Endothelial cell of umbilical vein (primary cell): ENCODE measurements at regions not wholly inside any gene's neighbourhood (a gene's known extent, or its start where the extent isn't known, plus 50 kb on each side); places are given as distances from the start of the nearest gene placed in this dataset.

Experiments
- BruUV-seq: library from RNA; stranded (reverse); fragments of 400-500 nt; replicated peaks from 2 replicates; lab custom pipeline; 2021; lab: Mats Ljungman, UMichigan
- CTCF ChIA-PET: fragments of 300-600, 350-600 bp; sonication (Branson Sonifier 250); formaldehyde crosslinking; loops from one replicate; lab custom pipeline; 2021; ENCODE audit warnings: antibody characterized with exemption, inconsistent platforms; lab: Charles Lee
- POLR2A ChIA-PET: fragments of 300-600, 350-600 bp; sonication (Branson Sonifier 250); formaldehyde crosslinking; loops from one replicate; lab custom pipeline; 2021; ENCODE audit warnings: antibody characterized with exemption, inconsistent platforms; lab: Charles Lee
- DNase-seq: peaks from one replicate; pipeline ENCODE4 v3.0.0-alpha.2; 2011; ENCODE audit warnings: low read depth, low spot score
- FAIRE-seq: peaks from 2 replicates; lab custom pipeline; 2011; peaks lifted over from hg19 to GRCh38; lab: Jason Lieb, UNC
- H2AFZ ChIP-seq: 2 replicates; pipeline ENCODE4 v1.6.0; 2012; ENCODE audit warnings: low read depth, low read length, control low read depth, inconsistent platforms
- H3K27ac ChIP-seq: 2 replicates; pipeline ENCODE4 v1.5.1; 2011; ENCODE audit warnings: low read depth, mild to moderate bottlenecking, control low read depth, low read length, moderate library complexity; ENCODE audit not compliant: insufficient read depth
- H3K27me3 ChIP-seq, 2 experiments: 2 replicates each; pipeline versions ENCODE4 v1.6.0 to v1.6.1; 2011; ENCODE audit warnings: low read length in 2 of 2, mixed read lengths in 1 of 2; ENCODE audit not compliant: control insufficient read depth in 2 of 2, insufficient read depth in 2 of 2
- H3K36me3 ChIP-seq, 2 experiments: 2 replicates in 1 of 2; 3 replicates in 1 of 2; pipeline ENCODE4 v1.5.1; 2011; ENCODE audit warnings: low read length in 2 of 2, mild to moderate bottlenecking in 1 of 2, moderate library complexity in 1 of 2; ENCODE audit not compliant: control insufficient read depth in 2 of 2, insufficient read depth in 2 of 2; ENCODE audit errors: extremely low read depth in 1 of 2
- H3K4me1 ChIP-seq: 3 replicates; pipeline ENCODE4 v1.5.1; 2011; ENCODE audit warnings: mild to moderate bottlenecking, low read length; ENCODE audit not compliant: control insufficient read depth, insufficient read depth; ENCODE audit errors: extremely low read depth
- H3K4me2 ChIP-seq: 2 replicates; pipeline ENCODE4 v1.6.1; 2011; ENCODE audit warnings: low read length, control low read depth, mixed read lengths; ENCODE audit not compliant: insufficient read depth
- H3K4me3 ChIP-seq, 3 experiments: fragments of 200-600 bp in 1 of 3; sonication (generic), shearing (Covaris generic) in 1 of 3; replicated peaks in 1 of 3; 2 replicates each; pipeline ENCODE4 v1.5.1; 2011 to 2016; ENCODE audit warnings: control low read depth in 3 of 3, low read length in 3 of 3, mild to moderate bottlenecking in 2 of 3, inconsistent platforms in 1 of 3, low read depth in 1 of 3, moderate library complexity in 1 of 3; ENCODE audit not compliant: insufficient read depth in 1 of 3
- H3K79me2 ChIP-seq: 2 replicates; pipeline ENCODE4 v1.6.0; 2012; ENCODE audit warnings: low read length, inconsistent platforms; ENCODE audit not compliant: control insufficient read depth, insufficient read depth
- H3K9ac ChIP-seq: replicated peaks from 2 replicates; pipeline ENCODE3; 2011; ENCODE audit warnings: low read length, control low read depth; ENCODE audit not compliant: insufficient read depth; ENCODE audit errors: extremely low read depth
- H3K9me1 ChIP-seq: replicated peaks from 3 replicates; pipeline ENCODE4 v1.6.0; 2011; ENCODE audit warnings: mild to moderate bottlenecking, low read length; ENCODE audit not compliant: control insufficient read depth, insufficient read depth; ENCODE audit errors: extremely low read depth
- H3K9me3 ChIP-seq: replicated peaks from 2 replicates; pipeline ENCODE4 v1.5.1; 2012; ENCODE audit warnings: low read length, inconsistent platforms; ENCODE audit not compliant: control insufficient read depth, insufficient read depth
- H4K20me1 ChIP-seq: replicated peaks from 2 replicates; pipeline ENCODE3; 2011; ENCODE audit warnings: mild to moderate bottlenecking, low read length; ENCODE audit not compliant: control insufficient read depth, insufficient read depth; ENCODE audit errors: extremely low read depth
- CTCF ChIP-seq, 2 donors: IDR thresholded peaks; 1 replicate in 1 of 2; 2 replicates in 1 of 2; pipeline ENCODE4 v1.5.1; 2011; ENCODE audit warnings: low read length in 2 of 2, mild to moderate bottlenecking in 2 of 2, moderate library complexity in 2 of 2, control low read depth in 1 of 2, inconsistent platforms in 1 of 2, low read depth in 1 of 2; ENCODE audit not compliant: insufficient read depth in 1 of 2; ENCODE audit errors: extremely low read depth in 1 of 2
- EZH2 ChIP-seq: IDR thresholded peaks from 2 replicates; pipeline ENCODE4 v1.6.1; 2012; ENCODE audit warnings: borderline replicate concordance, low read depth, mild to moderate bottlenecking, moderate library complexity, low read length, inconsistent platforms; ENCODE audit not compliant: severe bottlenecking
- FOS ChIP-seq: IDR thresholded peaks from 2 replicates; pipeline ENCODE4 v1.6.1; 2011; ENCODE audit warnings: mild to moderate bottlenecking, low read length, moderate library complexity, borderline replicate concordance; ENCODE audit not compliant: insufficient read depth
- GATA2 ChIP-seq: IDR thresholded peaks from 2 replicates; pipeline ENCODE4 v1.7.0; 2011; ENCODE audit warnings: low read depth, mild to moderate bottlenecking, moderate library complexity, mixed read lengths, low read length; ENCODE audit not compliant: insufficient read length, insufficient read depth
- JUN ChIP-seq: IDR thresholded peaks from 2 replicates; pipeline ENCODE4 v1.6.1; 2011; ENCODE audit warnings: borderline replicate concordance, low read depth; ENCODE audit not compliant: insufficient read length, insufficient read depth
- MAX ChIP-seq: IDR thresholded peaks from 2 replicates; pipeline ENCODE4 v1.6.1; 2011; ENCODE audit not compliant: insufficient read depth, insufficient read length
- MYC ChIP-seq: IDR thresholded peaks from one replicate; pipeline ENCODE4 v1.6.1; 2011; ENCODE audit warnings: mild to moderate bottlenecking, low read depth, low read length
- POLR2A ChIP-seq: IDR thresholded peaks from 2 replicates; pipeline ENCODE4 v1.6.1; 2012; ENCODE audit warnings: low read depth, mild to moderate bottlenecking, control low read depth, low read length
- POLR2AphosphoS5 ChIP-seq: IDR thresholded peaks from 2 replicates; pipeline ENCODE4 v1.6.1; 2012; ENCODE audit warnings: low read depth, mild to moderate bottlenecking, control low read depth, low read length, moderate library complexity; ENCODE audit not compliant: insufficient read depth
- dilution Hi-C: fragments of 300-500 bp; cut with MboI; formaldehyde crosslinking; loops from one replicate; pipeline ENCODE4 v1.15.0; 2019; ENCODE audit warnings: low sequenced_read_pairs; ENCODE audit not compliant: extremely low pct_ligation_motif_present
- intact Hi-C: fragments of 100-400 bp; cut with micrococcal nuclease; formaldehyde crosslinking; loops from one replicate; pipeline ENCODE4 v1.10.0; 2022

DNA sequence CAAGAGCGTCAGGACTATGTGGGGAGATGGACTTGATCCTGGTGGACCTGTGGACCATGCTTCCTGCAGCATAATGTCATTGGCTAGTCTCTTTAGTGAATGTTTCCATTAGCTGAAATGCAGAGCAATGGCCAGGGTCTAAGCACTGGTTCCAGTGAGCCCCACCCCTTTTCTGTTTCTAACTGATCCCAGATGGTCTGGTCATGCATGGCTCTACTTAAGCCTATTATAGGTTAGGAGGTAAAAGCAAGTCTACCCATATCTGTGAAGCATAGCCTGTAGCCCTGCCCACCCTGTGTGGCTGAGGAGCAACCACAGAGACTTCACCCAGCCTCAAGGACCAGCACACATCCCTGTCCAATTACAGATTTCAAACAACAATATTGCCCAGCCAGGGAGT is 419.2 kb downstream of the ZNF385D start:
- dilution Hi-C loops: no loop called here
- BruUV-seq: no TSS peak
- DNase-seq: no peak

More for the DNA sequence above, 419.2 kb downstream of the ZNF385D start:
- no peaks in the 10 kb centered on the region for H3K9me3 ChIP-seq
- no peak for TF ChIP-seq FOS
- no peak for TF ChIP-seq POLR2AphosphoS5
- TF ChIP-seq MYC: no peak
- no peak for TF ChIP-seq CTCF (IDR thresholded peaks at IDR 0.05; ENCODE audit: extremely low read depth in 1 of 2, insufficient read depth in 1 of 2, low read depth in 1 of 2, low read length in 2 of 2)
- no peak for TF ChIP-seq POLR2A
- TF ChIP-seq EZH2: no peak
- no peak for TF ChIP-seq MAX
- TF ChIP-seq JUN: no peak
- TF ChIP-seq GATA2: no peak
- H3K4me2 ChIP-seq: no peak overlapping the region
- H3K27me3 ChIP-seq: no peaks in the 10 kb centered on the region
- intact Hi-C loops: no loop called here
- no peak for FAIRE-seq
- H3K4me3 ChIP-seq: no peak overlapping the region
- H4K20me1 ChIP-seq: no peaks in the 10 kb centered on the region
- H3K4me1 ChIP-seq: no peaks in the 10 kb centered on the region
- no peaks in the 10 kb centered on the region for H3K79me2 ChIP-seq
- no peaks in the 10 kb centered on the region for H3K36me3 ChIP-seq
- CTCF ChIA-PET: no interaction called here
- H3K27ac ChIP-seq: no peak overlapping the region
- no peaks in the 10 kb centered on the region for H3K9me1 ChIP-seq
- no peak overlapping the region for H2AFZ ChIP-seq
- POLR2A ChIA-PET: no interaction called here
- H3K9ac ChIP-seq: no peak overlapping the region
